NB4 (cell line): ENCODE measurements at regions not wholly inside any gene's neighbourhood (a gene's known extent, or its start where the extent isn't known, plus 50 kb on each side); places are given as distances from the start of the nearest gene placed in this dataset.

Experiments
- MYC ChIP-seq: IDR thresholded peaks from 2 replicates; pipeline ENCODE4 v1.6.1; 2011; ENCODE audit warnings: low read depth, low read length
- POLR2A ChIP-seq: IDR thresholded peaks from 2 replicates; pipeline ENCODE4 v1.6.1; 2011; ENCODE audit warnings: mild to moderate bottlenecking; ENCODE audit not compliant: insufficient read length; ENCODE audit errors: extremely low read depth
- TF ChIP-seq, protein P1 (sequence below): IDR thresholded peaks from one replicate; pipeline ENCODE4 v1.5.1; 2012; ENCODE audit warnings: low read depth, low read length

- TF ChIP-seq POLR2A = no peak
- TF ChIP-seq, protein P1, sequence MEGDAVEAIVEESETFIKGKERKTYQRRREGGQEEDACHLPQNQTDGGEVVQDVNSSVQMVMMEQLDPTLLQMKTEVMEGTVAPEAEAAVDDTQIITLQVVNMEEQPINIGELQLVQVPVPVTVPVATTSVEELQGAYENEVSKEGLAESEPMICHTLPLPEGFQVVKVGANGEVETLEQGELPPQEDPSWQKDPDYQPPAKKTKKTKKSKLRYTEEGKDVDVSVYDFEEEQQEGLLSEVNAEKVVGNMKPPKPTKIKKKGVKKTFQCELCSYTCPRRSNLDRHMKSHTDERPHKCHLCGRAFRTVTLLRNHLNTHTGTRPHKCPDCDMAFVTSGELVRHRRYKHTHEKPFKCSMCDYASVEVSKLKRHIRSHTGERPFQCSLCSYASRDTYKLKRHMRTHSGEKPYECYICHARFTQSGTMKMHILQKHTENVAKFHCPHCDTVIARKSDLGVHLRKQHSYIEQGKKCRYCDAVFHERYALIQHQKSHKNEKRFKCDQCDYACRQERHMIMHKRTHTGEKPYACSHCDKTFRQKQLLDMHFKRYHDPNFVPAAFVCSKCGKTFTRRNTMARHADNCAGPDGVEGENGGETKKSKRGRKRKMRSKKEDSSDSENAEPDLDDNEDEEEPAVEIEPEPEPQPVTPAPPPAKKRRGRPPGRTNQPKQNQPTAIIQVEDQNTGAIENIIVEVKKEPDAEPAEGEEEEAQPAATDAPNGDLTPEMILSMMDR = no peak
- TF ChIP-seq MYC = no peak
Measured at GRCh38 chrX:8084006-8084405, 87.1 kb downstream of the VCX2 start.
